HG02623 (cell line): ENCODE measurements at regions not wholly inside any gene's neighbourhood (a gene's known extent, or its start where the extent isn't known, plus 50 kb on each side); places are given as distances from the start of the nearest gene placed in this dataset.
"Not testable (repeated sequence)": the region's sequence is repeated elsewhere in the genome, so short reads cannot be mapped to it uniquely, and the experiment has no call there.

Source experiments
- ATAC-seq: cut with Tn5 transposase; IDR thresholded peaks from one replicate; pipeline ENCODE4 v1.9.1; 2021; ENCODE audit warnings: moderate library complexity; ENCODE audit not compliant: unreplicated experiment

DNA sequence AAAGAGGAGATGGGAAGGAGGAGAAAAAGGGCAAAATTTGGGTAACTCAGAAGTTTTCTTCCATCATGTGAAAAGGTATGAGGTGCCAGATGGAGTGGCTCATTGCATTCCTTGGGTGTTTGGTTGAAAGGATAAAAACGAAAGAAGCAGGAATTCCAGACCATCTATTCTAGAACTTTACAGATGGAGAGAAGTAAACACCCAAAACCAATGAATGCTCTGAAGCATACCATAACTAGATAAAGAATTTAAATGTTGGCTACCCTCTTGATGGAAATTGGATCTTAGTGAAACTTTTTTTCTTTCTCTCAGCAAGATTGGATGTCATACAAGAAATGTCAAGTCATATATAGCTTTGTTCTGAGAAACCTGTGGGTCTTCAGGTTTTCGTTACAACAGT lies 175.6 kb upstream of the FAR2 start:
- ATAC-seq: no peak

DNA sequence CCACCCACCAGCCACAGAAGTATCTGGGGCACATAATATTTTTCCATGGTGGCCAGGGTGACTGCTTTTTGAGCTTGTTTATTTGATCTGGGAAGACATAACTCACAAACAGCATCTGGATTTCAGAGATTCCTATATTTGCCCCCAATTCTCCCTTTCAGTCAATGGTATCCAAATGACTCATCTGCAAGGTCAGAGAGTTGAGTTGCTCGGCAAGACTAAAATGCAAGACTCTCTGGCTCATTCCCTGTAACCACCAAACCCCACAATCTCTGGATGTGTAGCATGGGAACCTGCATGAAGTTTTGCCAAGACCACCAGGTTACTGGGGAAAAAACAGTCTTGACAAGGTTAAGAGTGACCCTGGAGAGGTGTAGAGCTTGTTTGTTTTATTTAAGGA lies 174.9 kb upstream of the FAR2 start:
- no peak for ATAC-seq

DNA sequence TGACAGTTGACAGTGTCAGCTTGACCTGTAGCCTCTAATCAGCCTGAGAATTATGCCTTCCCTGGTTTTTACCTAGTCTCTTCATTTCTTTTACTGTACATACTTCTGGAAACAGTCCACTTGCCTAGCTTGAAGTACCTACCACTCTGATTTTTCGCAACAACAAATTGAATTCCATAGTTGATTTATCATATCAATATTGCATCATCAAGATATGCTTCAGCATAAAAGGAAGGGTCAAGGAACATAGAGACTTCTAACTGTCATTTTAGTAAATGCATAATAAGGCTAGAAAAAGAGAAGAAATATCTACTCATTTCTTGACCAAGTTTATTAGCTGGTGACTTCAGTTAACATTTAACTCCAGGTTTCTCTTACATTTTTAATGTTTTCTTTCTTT lies 174.2 kb upstream of the FAR2 start:
- no peak for ATAC-seq

DNA sequence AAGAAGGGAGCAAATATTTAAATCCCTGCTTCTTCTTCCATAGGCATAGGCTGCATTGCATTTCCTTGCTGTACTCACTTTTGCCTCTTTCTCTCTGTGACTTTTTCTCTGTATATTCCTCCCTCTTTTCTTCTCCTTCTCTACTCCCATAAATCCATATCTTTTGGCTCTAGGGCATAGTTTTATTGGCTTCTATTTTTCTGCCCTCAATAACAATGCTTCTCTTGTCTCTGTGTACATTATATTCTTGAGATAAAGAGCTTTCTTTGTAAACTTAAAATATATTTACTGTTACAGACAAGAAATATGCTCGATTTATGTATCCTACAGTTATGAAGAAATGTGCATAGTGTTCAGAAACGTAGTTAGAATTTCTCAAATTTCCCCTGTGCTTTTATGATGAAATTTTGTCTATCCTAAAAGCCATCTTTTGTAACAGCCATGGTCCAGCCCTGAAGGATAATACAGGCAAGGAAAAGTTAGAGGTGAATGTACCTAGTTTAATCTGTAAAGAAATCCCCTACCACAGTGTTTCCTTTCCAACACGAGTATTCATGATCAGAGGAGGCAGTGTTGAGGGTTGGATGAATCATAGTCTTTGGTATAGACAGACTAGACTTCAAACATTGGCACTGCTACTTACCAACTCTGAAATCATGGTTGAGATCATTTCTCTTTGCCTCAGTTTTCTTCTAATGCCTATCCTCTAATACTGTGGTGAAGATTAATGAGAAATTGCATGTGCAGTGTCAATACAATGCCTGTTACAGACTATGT lies 173.3 kb upstream of the FAR2 start:
- ATAC-seq: no peak

DNA sequence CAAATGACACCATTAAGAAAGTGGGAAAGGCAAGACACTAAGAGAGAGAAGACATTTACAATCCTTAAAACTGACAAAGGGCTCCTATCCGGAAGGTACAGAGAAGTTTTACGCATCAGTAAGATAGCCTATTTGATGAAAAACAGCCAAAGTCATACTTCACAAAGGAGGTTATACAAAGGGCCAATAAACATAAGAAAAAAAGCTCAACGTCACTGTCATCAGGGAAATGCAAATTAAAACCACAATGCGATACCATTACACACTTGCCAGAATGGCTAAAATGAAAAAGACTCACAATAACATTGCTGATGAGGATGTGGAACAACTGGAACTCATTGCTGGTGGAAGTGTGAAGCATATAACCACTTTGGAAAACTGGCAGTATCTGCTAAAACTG lies 168.6 kb upstream of the FAR2 start:
- ATAC-seq: no peak

DNA sequence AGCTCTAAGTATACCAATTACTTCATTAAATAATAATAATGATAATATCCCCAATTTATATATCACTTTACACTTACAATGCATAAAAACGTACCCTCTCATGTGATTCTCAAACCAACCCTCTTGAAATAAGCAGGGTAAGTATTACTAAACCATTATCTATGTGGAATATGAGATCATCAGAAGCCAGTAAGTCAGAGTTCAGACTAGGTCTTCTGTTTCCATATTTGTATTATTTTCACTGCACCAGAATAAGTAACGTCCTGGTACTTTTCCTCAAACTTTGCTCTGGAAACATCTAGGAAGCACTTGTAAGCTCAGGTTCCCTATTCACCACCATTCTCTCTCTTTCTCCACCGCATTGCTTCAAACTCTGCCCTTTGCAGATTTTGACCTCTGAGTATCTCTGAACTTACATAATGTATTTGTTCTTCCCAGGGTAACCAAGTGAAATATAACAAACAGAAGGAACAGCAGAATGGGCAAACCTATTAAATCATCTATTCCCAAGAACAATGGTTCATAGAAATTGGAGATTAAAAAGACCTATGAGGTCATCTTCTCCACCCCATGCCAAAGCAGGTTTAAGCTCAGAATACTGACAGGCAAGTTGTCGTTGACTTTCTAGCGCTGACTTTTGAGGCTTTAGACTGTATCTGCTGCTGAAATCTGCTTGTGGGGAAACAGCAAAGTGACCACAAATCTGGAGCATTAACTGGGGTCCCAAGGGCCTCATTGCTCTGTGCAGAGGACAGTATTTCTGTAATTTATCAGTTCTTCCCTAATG lies 161.3 kb upstream of the FAR2 start:
- ATAC-seq: no peak

DNA sequence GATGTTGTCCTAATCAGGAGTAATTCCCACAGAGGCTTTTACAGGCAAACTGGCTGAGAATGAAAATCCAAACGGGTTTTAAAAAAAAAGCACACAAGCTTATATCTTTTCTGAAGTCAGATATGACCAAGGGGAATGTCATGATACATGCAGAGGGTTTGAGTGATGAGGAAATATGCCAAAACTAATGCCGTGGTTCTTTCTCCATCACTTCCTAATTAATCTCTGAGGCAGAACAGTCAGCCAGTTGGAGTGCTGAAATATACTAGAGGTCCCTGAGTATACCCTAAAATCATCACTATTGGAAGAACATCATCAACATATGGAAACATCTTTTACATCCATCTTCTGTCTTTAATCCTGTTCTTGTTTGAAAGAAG lies 160.8 kb upstream of the FAR2 start:
- ATAC-seq: no peak

DNA sequence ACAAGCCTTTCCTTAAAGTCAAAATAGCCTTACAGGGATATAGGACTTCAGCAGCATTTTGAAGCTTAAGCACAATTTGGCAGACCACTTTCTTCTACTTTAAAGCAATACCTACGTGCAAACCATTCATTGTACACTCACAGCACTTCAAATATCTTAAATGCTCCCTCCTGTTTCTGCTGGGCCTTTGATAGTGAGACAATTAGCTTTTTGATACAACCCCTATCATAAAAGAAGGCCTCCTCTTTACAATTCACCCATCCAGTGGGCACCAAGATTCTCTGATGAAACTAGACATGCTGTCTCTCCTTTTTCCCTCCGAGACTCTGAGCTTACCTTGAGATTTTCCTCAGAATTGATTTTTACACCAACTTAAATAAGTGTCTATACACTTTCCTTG lies 157.5 kb upstream of the FAR2 start:
- no peak for ATAC-seq

DNA sequence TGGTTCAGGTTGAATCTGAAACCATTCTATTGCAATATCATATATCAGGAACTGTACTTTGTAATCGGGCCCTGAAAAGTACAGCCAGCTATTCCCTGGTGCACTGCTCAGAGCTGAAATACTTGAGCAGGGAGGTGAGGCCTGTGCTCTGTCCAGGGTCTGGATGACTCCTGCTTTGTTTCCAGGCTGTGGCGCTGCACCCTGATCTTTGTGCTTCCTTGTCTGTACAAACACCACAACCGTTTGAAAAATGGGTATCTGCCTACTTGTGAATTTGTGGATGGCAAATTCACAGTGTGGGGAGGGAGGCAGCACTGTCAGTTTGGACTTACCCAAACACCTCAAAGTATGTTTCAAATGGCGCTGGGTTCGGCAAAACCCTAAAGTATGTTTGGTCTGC lies 155.4 kb upstream of the FAR2 start:
- no peak for ATAC-seq

DNA sequence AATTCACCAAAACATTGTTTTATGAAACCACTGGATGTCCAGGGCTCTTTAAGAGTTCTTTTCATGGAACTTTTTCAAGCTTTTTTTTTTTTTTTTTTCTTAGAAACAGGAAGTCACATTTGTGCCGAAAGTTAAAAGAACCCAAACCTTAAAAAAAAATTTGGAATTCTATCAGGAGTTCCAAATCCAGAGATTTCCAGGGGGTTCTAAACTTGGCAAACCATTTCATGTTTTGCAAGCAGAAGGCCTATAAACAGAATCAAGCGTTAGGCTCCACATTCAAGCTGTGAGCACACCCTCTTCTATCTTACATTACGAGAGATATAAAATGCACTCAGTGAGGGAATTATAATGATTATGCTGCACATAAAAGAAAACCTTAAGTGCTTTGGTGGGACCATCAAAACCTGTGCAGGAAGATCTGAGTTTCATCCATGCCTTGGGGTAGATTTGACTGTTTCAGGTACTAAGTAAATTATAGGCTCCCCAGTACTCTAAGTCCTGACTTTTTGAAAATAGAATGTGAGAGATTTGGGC lies 154.8 kb upstream of the FAR2 start:
- no peak for ATAC-seq

DNA sequence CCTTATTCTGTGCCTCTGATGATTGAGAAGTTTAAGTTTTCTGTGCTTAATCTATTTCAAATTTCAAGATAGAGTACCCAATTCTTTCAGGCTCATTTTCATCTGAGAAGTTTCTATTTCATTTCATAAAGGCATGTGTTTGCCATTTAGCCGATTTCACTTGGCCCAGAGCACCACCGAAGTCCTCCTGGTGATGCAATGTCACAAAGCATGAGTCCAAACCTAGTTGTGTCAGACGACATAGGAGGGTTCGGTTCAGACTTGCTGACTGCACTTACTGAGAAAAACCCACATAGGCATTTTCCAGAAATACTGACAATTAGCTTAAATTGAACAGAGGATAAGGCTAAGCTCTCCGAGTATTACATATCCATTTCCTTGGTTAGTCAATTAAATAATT lies 152.4 kb upstream of the FAR2 start:
- ATAC-seq: no peak

DNA sequence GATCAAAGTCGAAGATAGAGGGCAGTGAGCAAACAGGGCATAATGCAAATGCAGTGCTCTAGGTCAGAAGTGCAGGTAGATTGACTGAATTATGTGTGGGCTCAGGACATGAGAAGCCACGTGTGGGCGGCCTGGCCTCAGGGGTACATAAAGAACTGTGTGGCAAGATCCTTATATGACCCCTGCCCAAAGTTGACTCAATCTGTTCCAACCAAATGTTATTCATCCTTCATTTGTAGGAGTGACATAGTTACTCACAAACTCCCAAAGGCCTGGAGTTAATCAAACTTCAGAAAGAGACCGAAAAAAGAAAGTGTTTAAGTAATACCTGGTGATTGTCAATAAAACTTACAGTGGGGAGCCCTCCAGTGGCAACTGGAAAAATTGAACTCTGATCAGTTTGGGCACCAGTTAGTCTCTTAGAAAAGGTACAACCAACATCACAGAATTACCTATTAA lies 150.4 kb upstream of the FAR2 start:
- ATAC-seq: no peak

DNA sequence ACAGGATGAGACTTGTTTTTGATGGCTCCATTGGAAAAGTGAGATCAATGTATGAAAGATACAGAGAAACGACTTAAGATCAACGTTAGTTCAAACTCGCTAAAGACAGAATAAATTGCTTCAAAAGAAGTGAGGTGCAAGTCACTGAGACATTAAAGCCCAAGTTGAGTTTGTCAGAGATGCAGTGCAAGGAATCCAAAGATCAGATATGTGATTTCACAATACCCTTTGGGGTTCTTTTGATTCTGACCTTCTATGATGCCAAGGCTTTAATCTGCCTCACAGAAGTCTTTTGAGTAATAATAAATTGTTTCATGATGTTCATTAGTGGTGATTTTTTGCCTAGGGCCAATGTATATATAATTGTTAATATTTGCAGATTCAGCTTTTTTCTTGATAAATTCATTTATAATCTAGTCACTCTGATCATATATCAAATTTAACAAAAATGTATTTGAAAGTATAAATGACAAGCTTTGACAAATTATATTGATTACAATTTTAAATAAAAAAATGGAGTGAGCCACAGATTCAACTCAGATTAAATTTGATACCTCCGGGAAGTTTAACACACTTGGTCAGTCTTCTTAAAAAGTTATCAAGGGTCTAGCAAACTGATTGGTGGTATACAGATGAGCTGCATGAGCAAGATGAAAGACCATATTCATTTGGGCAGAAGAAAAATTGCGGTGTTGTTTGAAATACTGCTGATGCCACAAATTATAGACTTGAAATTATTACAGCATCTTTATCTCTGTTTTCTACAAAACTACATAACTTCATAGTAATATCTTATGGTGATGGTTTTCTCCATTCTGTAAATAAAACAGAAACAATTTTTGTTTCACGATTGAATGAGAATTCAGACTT lies 144.8 kb upstream of the FAR2 start:
- no peak for ATAC-seq

DNA sequence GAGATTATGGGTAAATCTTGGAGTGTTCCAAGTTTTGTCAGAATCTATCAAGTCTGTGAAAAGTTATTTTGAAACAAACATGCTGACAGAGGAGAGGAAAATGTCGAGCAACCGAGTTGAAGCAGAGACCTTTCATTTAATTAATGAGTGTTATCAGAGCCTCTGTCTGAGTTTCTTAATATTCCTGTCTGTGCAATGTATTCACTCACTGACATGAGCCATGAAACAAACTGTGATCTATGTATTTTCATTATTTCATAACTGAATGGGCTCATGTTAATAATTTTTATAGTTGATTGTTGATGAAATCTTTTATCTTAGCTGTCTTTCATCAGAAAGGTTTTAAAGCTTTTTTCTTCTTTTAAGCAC lies 144.2 kb upstream of the FAR2 start:
- no peak for ATAC-seq

DNA sequence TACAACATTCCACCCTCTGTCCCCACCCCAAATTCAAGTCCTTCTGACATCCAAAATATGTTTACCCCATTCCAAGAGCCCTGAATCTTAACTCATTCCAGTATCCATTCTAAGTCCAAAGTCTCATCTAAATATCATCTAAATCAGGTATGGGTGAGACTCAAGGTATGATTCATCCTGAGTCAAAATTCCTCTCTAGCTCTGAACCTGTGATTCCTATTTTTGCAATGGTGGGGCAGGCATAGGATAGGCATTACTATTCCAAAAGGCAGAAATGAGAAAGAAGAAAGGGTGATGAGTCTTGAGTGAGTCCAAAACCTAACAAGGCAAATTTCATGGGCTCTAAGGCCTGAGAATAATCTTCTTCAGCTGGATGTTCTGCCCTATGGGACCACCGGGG lies 140.3 kb upstream of the FAR2 start:
- ATAC-seq: no peak

DNA sequence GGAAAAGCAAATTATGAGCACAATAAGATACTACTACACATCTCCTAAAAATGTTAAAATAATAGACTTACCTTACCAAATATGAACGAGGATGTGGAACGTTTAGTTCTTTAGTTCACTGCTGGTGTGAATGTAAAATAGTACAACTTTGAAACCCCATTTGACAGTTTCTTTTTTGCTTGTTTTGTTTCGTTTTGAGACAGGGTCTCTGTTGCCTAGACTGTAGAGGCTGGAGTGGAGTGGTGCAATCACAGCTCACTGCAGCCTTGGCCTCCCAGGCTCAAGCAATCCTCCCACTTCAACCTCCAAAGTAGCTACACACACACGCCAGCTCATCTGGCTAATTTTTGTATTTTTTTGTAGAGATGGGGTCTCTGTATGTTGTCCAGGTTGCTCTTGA lies 136.4 kb upstream of the FAR2 start:
- no peak for ATAC-seq

DNA sequence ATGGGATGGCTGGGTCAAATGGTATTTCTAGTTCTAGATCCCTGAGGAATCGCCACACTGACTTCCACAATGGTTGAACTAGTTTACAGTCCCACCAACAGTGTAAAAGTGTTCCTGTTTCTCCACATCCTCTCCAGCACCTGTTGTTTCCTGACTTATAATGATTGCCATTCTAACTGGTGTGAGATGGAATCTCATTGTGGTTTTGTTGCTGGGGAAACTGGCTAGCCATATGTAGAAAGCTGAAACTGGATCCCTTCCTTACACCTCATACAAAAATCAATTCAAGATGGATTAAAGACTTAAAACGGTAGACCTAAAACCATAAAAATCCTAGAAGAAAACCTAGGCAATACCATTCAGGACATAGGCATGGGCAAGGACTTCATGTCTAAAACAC lies 131.5 kb upstream of the FAR2 start:
- ATAC-seq: not testable (repeated sequence)

DNA sequence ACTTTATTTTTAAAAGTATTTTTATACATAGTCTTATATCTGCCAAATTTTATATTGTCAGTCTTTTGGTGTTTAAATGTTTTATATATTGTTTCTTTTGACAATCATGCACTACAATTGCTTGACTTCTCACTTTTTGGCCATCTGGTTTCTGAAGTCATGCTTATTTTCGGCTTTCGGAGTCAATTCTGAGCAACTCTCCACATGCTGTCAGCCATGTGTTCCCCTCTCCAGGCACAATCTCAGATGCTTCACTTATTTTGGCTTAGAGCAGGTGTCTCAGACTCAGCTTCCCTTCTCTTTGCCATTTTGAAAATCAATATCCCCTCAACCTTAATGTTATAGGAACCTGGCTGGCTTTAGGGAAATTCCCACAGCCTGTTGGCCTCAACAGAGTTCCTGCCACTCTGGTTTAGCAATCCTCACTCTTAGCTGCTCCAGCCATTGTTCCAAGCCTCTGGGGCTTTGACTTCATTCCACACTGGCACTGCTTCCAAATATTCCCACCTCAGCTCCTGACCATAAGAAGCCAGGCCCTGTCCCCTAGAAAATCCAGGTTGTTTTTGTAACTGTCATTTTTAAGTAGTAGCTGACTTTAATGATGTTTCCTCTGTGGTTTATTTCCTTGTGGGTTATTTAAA lies 125.5 kb upstream of the FAR2 start:
- ATAC-seq: no peak

DNA sequence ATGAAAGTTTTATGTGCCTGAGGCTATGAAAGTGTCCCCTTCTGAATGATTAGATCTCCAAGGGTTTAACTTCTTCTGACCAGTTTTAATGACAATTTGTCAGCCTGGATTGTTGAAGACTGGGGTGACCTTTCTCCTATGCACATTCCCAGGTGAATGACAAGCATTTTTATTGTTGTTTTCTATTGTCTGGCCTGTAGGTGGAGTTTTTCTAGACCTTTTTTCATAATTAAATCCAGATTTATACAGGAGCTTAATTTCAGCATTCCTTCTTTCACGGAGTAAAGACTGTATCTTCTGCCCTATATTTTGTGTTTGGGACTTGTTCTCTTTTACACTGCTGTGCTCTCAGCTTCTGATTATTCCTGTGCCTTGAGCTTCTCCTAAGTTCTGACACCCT lies 125.0 kb upstream of the FAR2 start:
- no peak for ATAC-seq

DNA sequence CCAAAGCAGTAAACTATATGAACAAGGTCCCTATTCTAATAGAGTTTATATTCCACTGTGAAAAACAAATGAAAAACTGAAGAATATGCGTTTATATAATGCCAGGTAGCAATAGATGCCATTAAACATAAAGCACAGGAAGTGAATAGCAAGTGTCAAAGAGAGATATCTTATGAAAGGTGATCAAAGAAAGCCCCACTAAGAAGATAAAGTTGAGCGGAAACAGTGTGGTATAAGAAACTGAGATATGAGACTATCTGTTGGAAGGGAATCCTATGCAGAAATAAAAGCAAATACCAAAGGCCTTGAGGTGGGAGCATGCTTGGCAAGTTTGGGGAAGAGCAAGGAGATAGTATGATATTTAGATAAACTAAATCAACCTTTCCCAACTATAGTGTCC lies 123.1 kb upstream of the FAR2 start:
- no peak for ATAC-seq

DNA sequence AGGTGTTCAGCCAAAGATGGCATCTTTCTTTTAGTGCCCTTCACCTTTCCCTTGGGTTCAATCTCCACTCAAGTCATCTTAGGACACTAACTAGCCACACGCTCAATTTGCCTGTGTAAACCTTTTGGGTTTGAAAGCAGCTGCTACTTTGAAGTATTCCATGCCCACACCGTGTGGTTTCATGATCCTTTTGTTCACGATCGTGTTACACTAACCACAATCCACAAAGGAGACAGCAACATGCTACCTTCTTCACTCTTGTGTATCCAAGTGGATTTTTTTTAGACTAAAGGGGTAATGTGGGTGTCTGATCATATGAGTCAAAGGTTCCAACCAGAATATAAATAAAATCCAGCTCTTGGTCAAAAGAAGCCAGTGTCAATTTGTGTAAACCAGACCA lies 122.7 kb upstream of the FAR2 start:
- ATAC-seq: no peak
